HG03159 (cell line): ENCODE measurements at regions not wholly inside any gene's neighbourhood (a gene's known extent, or its start where the extent isn't known, plus 50 kb on each side); places are given as distances from the start of the nearest gene placed in this dataset.

Experiments used
- ATAC-seq: cut with Tn5 transposase; IDR thresholded peaks from one replicate; pipeline ENCODE4 v1.9.1; 2021; ENCODE audit warnings: mild to moderate bottlenecking, moderate library complexity; ENCODE audit not compliant: unreplicated experiment

DNA sequence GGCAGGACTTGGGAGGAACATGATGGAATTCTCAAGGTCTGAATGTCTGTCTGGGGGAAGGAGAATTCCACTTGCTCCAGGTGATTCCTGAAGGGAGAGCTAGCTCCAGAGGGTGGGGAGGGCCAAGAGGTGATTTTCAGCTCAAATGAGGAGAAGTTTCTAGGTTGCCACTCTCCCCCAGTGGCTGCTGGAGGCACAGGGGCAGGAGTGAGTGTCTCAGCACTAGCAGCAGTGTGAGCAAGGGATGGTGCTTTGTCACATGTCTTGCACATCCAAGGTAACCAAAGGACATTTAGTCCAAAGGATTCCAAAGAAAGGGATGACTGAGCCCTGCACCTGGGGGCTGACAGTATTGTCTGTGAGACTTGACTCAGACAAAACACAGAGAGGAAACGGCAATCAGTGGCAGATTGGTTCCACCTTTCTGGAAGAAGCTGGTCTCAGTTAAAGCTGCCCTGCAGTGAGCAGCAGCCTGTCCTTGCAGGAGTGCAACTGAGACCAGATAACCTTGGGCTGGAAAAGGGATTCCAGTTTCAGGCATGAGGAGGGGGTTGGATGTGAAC, 51.2 kb upstream of the PCBD1 start:
- no peak for ATAC-seq

DNA sequence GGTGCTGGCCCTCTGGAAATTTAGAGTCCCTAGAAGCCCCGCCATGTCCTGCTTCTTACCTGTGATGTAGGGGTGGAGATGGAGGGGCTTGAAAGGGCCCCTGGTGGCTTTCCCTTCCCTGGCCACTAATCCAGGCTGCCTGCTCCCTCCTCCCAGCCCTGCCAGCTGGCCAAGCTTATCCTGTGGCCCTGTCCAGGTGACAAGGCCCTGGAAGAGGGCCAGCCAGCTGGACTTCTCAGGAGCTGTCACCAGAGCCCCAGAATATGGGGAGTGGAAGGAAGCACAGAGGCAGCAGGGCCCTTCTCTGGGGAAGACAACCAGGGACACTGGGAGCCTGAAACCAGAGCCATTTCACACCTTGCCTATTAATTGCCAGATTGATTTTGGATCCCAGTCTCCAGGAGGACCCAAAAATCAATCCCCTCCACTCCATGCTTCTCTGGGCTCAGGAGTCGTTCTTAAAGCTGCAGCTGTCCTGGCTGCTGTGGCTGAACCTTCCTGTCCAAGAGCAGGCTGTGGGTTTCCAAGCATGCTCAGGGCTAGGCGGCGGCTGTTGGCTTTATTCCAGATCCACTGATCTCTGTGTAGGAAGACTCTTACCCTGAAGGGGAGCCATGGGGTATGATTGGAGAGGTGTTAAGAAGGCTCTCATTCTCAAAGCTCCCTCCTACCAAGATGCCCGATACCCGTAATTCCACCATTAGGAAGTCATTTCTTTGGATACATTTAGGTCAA, 52.6 kb upstream of the PCBD1 start:
- no peak for ATAC-seq

DNA sequence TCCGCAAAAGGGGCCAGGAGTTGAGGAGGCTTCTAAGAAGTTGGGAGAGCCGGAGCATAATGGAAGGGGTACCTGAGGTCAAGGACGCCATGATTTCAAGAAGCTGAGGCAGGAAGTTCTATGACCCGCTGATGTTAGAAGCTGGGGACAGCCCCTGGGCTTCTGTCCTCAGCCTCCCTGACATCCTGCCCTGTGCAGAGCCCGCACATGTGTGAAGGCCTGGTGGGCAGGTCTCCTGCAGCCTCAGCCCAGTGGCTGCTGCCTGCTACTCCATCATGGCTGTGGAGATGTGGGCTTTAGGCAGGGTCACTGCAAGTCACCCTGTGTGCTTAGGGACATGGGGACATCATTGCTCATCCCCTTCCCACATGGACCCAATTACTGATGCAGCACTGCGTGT, 53.8 kb upstream of the PCBD1 start:
- ATAC-seq: no peak

DNA sequence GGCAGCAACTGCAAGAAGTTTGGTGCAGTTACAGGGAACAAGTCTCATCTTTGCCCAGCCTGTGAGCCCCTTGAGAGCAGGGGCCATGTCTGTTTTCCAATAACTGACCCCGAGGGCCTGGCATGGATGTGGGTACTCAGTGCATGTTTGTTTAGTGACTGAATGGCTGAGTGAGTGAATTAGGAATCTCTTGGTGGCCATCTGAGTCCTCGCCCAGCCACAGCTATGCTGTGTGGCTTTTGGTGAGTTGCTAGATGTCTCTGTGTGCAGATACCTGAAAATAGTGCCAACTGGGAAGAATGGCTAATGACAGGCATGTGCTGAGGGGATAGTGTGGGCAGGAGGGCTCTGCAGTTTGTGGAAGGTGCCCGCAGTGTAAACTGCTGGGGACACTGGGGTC, 54.4 kb upstream of the PCBD1 start:
- ATAC-seq: no peak

DNA sequence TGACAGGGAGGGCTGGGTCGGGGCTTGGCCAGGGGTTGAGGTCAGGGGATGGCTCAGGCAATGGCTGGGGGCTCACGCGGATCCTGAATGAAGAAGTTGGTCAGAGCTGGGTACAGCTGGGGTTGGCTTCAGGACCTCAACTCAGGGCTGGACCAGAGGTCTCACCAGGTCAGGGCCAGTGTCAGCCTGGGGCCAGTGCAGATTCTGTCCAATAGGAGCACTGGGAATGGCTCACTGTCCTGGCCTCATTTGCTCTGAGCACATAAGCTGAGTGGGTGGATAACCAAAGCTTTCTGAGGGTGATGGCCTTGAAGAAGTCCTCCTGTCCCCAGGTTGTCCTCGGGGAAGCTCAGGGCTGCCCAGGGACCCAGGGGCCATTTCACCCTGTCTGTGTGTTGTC, 54.9 kb upstream of the PCBD1 start:
- ATAC-seq: no peak

DNA sequence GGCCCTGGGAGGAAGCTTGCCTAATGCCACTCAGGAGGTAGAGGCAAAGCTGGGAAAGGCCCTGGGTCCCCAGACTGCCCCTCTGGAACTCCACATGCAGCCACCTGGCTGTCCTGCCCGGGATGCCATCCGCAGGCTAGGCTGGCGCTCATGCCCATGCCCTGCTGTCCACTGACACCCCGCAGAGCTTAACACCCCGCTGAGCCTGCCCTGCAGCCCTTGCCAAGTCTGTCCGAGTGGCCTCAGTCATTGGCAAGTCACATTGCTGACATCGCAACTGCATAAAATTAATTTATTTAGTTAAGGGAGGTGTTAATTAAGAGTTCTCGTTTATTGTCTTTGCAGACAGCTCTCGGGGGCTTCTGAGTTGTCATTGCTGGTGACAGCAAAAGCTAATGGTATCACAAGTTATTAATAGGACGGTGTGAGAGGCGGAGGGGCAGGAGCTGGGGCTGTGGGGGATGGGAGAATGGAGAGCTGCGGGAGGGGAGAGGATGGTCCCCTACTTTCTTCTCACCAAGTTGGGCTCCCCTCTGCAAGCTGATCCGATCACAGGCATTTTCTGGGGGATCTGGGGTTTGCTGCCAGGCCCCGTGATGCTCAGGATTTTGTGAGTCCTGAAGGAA, 55.6 kb upstream of the PCBD1 start:
- ATAC-seq: no peak

DNA sequence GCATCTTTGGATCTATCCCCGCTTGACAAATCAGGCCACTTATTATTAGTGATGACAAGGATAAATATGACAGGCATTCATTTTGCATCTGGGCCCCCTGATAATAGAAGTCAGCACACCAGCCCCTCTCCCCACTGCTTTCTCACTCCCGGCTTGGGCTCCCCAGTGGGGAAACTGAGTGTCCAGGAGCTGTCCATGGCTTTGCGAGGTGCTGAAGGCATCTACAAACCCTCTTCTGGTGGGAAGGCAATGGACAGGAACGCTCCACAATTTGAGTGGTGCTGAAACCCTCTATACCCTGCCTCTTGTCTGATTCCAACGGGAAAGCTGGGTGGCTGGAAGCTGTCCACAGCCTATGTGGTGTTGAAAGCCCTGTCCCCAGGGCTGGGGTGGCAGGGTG, 61.7 kb upstream of the PCBD1 start:
- ATAC-seq: no peak

DNA sequence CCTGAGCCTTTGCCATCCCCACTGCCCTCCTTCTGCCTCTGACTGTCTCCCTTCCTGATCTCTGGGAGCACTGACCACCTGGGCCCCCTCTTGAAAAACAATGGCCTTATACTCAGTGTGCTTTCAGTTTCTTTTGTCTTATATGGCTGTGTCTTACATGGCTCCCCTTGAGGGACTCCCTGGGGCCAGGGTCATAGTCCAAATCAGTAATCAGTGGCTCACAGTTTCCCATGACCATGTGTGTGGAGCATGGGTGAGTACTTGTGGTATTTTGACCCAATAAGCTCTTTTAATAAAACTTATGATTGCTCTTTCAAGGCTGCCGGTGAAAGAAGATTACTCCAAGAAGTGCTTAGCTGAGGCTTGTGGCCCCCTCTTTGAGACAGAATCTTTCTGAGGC, 62.4 kb upstream of the PCBD1 start:
- ATAC-seq: no peak

DNA sequence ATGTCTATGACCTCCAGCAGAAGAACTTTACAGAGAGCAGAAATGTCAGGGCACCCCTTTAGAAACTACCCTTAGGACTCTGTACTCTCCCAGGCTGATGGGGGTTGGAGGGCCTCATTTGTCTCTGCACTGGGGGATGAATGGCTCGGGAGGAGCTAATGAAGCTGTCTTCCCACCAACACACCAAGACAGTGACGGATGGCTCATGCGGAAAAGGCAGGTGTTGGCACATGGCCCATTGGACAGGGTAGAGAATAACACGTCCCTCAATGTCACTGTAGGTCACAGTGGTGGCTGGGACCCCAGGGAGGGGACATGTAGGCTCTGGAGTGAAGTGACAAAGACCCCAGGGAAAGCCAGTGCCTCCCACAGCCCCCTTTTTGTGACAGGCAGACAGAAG, 64.0 kb upstream of the PCBD1 start:
- no peak for ATAC-seq

DNA sequence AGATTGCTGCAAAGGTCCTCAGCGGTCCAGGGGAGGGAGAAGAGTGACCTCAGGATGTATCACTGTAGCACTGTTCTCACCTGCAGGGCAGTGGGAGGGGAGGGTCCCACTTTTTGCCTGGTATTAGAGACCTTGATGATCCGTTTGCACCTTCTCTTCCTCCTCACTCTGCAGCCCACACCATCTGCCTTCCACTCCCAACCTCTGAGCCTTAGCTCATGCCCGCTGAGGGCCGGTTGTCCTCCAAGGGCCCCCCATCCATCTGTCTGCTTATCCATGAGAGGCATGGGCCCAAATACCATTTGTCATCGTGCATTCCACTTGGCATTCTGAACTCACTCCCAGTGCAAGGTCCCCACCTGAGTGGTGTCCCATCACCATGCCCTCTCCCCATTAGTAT, 64.6 kb upstream of the PCBD1 start:
- no peak for ATAC-seq

DNA sequence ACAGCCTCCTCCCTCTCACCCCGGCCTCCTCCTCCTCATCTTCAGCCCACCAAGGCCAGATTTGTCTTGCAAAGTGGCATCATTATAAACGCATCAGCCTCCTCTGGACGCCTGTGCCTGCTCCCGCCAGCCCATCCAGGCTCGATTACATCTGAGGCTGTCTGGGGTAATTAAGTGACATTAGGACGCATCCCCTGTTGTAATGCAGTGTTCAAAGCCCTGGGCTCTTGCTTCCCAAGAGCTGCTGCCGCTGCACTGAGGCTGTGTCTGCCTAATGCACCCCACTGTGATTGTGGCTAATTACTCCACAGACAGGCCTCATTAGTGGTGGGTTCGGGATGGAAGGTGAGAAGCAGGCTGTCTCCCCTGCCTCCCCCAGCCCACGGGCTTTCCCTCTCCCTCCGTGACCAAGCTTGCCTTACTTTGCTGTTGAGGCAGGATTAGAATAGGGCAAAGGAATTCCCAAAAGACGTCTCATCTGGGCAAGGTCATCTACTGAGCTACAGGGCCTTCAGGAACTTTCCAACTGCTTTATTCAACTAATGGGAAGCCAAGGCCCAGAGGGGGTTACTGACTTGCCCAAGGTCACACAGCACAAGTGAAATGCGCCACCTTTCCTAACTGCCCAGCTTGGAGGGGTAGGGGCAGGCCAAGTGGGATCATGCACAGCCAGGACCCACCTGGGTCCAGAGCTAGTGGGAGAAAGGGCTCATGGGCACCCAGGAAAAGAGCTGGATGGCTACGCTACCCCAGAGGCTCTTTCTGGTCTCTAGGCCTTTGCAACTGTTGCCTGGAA, 66.2 kb upstream of the PCBD1 start:
- ATAC-seq: no peak

DNA sequence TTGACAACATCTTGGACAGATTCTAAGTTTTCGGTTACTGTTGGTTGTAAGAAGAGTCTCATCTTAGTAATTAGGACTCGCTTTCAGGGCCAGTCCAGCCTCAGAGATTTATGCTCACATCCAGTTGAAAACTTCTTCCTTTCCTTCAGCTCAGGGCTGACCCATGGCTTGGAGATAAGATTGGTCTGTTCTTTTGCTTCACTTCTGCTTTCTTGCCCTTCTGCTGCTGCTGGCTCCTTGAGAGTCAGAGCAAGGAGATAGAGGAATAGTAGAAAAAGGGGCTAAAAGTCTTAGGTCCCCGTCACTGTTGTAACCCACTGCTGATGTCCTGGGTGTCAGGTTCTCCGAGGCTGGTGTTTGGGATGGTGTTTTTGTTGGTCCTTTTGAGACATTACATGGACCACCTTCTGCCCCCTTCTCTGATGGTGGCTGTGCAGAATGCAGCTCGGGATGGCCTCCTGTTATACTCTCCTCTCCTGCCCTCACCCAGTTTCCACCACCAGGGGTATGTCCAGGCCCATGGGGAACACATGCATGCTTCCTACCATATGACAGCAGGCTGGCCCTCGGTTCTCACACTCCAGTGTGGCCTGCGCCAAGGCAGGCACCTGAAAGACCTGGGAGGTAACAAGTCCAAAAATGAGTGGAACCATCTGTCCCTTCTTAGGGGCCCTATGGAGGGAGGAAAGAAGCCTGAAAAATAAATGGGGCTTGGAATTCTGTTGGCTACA, 67.8 kb upstream of the PCBD1 start:
- no peak for ATAC-seq

DNA sequence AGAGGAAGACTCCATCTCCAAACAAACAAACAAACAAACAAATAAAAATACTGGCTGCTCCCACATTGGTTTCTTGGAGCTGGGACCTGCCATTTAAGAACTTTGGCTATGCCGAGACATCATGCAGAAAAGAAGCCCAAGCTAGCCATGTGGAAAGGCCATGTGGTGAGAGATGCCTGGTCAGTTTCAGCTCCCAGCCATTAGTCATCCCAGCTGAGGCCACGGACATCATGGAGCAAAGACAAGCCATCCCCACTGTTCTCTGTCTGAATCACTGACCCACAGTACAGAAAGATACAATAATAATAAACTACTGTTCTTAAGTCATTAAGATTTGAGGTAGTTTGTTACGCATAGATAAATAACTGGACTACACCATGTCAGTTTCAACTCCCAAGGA, 70.0 kb upstream of the PCBD1 start:
- no peak for ATAC-seq

DNA sequence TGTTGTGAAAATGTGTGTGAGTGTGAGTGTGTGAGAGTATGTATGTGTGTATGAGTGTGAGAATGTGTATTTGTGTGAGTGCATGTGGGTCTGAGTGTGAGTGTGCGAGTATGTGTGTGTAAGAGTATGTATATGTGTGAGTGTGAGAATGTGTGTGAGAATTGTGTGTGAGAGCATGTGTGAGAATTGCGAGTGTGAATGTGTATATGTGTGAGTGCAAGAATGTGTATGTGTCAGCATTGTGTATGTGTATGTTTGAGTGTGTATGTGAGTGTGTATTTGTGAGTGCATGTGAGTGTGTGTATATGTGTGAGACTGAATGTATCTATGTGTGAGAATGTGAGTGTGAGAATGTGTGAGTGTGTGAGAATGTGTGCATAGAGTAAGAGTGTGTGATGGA, 72.0 kb upstream of the PCBD1 start:
- ATAC-seq: no peak

DNA sequence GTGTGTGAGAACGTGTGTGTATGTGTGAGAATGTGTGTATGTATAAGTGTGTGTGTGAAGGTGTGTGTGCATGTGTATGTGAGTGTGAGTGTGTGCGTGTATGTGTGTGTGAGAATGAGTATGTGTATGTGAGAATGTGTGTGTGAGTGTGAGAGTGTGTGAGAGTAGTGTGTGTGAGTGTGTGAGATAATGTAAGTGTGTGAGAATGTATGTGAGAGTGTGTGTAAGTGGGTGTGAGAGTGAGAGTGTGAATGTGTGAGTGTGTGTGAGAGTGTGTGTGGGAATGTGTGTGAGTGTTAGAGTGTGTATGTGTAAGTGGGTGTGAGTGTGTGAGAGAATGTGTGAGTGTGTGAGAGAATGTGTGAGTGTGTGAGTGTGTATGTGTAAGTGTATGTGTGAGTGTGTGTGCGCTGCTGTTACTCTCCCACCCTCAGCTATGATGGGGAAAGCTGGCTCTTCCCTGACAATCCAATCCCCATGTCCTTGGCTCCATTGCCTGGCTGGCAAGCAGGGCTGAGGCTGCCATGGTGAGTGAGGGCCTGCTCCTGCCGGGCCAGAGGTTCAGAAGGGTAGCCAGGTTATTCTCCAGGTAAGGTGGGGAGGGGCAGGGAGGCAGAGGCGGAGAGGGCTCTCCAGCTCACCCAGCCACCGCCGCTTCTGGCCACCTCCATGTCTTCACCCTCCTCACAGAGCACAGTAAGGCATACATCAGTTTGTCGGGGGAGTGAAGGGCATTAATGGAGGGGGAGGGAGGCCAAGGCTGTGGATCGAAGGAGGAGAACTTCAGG, 72.6 kb upstream of the PCBD1 start:
- no peak for ATAC-seq

DNA sequence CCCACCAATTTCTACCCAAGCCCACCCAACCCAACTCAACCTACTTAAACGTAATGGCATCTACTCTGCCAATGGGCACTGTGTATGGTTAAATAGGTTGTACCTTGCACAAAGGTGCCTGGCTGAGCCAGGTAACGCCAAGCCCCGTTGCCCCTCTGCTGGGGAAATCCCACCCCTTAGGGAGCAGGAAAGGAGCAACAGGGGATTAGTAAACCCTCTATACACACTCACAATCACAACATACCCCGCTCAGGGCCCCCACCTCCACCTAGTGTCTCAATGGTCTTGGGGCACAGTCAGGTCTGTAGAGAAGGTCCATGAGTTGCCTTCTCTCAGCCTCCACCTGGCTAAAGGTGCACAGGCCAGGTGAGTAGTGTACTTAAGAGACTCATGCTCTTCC, 74.3 kb upstream of the PCBD1 start:
- no peak for ATAC-seq

DNA sequence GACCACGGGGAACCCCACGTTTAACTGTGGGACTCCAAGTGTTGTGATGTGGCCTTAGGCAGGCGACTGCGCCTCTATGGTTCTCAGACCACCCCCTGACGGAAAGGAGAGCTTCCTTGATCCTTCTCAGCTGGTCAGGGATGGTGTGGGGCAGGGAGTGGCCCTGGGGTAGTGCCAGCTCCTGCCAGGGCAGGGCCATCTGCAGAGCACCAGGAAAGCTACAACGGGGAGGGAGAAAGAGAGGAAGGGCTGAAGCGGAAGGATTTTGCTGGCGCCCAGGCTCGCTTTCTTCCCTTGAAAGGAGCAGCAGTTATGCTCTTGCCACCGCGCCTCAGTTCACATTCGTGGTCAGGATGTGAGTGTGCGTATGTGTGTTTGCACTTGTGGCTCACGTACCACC, 74.9 kb upstream of the PCBD1 start:
- no peak for ATAC-seq

DNA sequence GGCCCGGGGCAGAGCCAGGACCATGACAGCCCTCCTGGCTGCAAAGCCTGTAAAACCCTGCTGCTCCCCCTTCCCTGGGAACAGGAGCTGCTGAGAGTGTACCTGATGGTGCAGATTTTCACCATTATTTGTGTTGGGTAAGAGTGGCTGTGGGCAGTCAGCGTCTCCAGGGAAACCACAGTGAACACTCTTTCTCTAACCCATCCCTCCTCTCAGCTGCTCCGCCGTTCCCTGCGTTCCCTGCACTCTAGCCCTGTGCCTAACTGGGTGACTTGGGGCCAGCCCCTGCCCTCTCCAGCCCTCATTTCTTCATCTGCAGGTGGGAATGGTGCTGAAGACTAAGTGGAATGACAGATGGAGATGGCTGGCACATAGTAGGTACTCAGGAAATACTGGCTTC, 75.9 kb upstream of the PCBD1 start:
- no peak for ATAC-seq

DNA sequence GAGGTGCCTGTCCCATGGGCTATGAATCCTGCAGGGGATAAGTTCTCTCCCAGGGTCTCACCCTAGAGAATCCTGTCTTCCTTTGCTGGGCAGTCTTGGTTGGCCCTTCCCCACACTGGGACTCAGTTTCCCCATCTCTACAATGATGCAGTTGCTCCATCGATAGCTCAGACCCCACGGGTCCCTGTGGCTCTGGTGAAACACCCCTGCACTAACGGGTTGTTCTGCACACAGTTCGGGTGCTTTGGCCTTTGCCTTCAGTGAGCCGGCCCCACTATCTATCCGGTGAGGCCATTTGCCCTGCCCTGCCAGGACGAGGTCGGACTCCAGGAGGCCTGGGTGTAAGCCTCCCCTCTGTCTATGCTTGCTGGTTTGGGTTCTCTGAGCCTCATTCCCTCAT, 76.5 kb upstream of the PCBD1 start:
- ATAC-seq: no peak

DNA sequence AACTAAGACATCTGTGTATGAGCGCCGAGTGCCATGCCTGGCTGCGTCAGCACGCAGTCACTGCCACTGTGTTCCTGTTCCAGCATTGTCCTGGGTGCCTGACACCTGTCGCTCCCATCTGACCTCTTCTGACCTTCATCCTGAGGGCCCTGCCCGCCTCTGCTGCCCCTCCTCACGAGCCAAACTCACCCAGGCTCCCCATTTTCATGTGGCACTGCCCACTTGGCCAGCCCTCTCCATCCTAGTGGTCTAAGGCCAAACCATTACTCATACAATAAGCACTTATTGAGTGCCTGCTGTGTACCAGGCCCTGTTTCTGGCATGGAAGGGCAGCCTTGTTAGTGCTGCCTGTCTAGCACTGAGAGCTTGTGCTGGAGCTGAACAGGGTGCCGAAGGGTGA, 77.2 kb upstream of the PCBD1 start:
- ATAC-seq: no peak
